HCT116 (cell line): ENCODE measurements at regions not wholly inside any gene's neighbourhood (a gene's known extent, or its start where the extent isn't known, plus 50 kb on each side); places are given as distances from the start of the nearest gene placed in this dataset.
"Not testable (repeated sequence)": the region's sequence is repeated elsewhere in the genome, so short reads cannot be mapped to it uniquely, and the experiment has no call there.

Experiments used
- ATAC-seq: fragments of 200-7000 bp; cut with Tn5 transposase; 2 replicates; pipeline ENCODE4 v1.9.1; 2020; ENCODE audit warnings: mild to moderate bottlenecking, moderate library complexity
- BruUV-seq: library from RNA; stranded (reverse); fragments of 400-500 nt; replicated peaks from 2 replicates; lab custom pipeline; 2021; lab: Mats Ljungman, UMichigan
- CTCF ChIA-PET: fragments of 300-600 bp; sonication (Branson Sonifier 250); formaldehyde crosslinking; loops from one replicate; lab custom pipeline; 2021; ENCODE audit warnings: antibody characterized with exemption; lab: Charles Lee
- POLR2A ChIA-PET: fragments of 300-600, 350-600 bp; sonication (Branson Sonifier 250); formaldehyde crosslinking; loops from one replicate; lab custom pipeline; 2021; ENCODE audit warnings: antibody characterized with exemption; lab: Charles Lee
- RAD21 ChIA-PET, 2 experiments: fragments of 300-600 bp; sonication (Branson Sonifier 250); formaldehyde crosslinking; loops; one replicate each; lab custom pipeline; 2023; ENCODE audit warnings: low total read pairs in 2 of 2; ENCODE audit not compliant: uncharacterized antibody in 2 of 2, unreplicated experiment in 2 of 2, low non-redundant PET in 1 of 2; lab: Charles Lee
- DNase-seq: peaks from one replicate; pipeline ENCODE4 v3.0.0-alpha.2; 2010; ENCODE audit warnings: low read depth, low spot score
- H2AFZ ChIP-seq: fragments of 200-600 bp; shearing (Covaris generic), sonication (generic); 2 replicates; pipeline ENCODE4 v1.6.1; 2017; ENCODE audit warnings: low read depth, mixed run types, mixed read lengths, antibody characterized with exemption, low read length; ENCODE audit not compliant: poor library complexity, severe bottlenecking
- H3K27ac ChIP-seq: 2 replicates; pipeline ENCODE4 v1.5.1; 2012; ENCODE audit warnings: low read depth, low read length
- H3K27me3 ChIP-seq: fragments of 200-600 bp; sonication (generic); 2 replicates; pipeline ENCODE4 v1.6.1; 2016; ENCODE audit warnings: mixed run types, low read length, mixed read lengths; ENCODE audit not compliant: insufficient read depth
- H3K36me3 ChIP-seq, 2 experiments: fragments of 200-500 bp in 1 of 2; fragments of 200-600 bp in 1 of 2; sonication (Bioruptor generic) in 1 of 2; sonication (generic) in 1 of 2; 2 replicates each; pipeline versions ENCODE4 v1.5.1 to v1.6.1; 2014 to 2016; ENCODE audit warnings: low read length in 2 of 2, inconsistent platforms in 1 of 2, mixed read lengths in 1 of 2, mixed run types in 1 of 2; ENCODE audit not compliant: insufficient read depth in 2 of 2, control insufficient read depth in 1 of 2
- H3K4me1 ChIP-seq, 2 experiments: fragments of 200-600 bp in 1 of 2; sonication (generic) in 1 of 2; 2 replicates each; pipeline versions ENCODE4 v1.5.1 to v1.6.1; 2012 to 2017; ENCODE audit warnings: low read length in 2 of 2, inconsistent platforms in 1 of 2, mild to moderate bottlenecking in 1 of 2, mixed read lengths in 1 of 2, mixed run types in 1 of 2, moderate library complexity in 1 of 2; ENCODE audit not compliant: insufficient read depth in 2 of 2, control insufficient read depth in 1 of 2
- H3K4me2 ChIP-seq: fragments of 200-600 bp; sonication (generic); 2 replicates; pipeline ENCODE4 v1.6.1; 2017; ENCODE audit warnings: mixed run types, low read length, mixed read lengths
- H3K4me3 ChIP-seq, 2 experiments: fragments of 200-600 bp in 1 of 2; sonication (generic) in 1 of 2; replicated peaks in 1 of 2; 2 replicates each; pipeline ENCODE4 v1.5.1; 2011 to 2016; ENCODE audit warnings: low read length in 2 of 2, control low read depth in 1 of 2, low read depth in 1 of 2, mild to moderate bottlenecking in 1 of 2, mixed read lengths in 1 of 2, mixed run types in 1 of 2
- H3K79me2 ChIP-seq: fragments of 200-600 bp; sonication (generic); 2 replicates; pipeline ENCODE4 v1.6.1; 2017; ENCODE audit warnings: mild to moderate bottlenecking, mixed run types, low read length, moderate library complexity, mixed read lengths; ENCODE audit not compliant: insufficient read depth
- H3K9ac ChIP-seq: fragments of 200-600 bp; sonication (generic); 2 replicates; pipeline ENCODE4 v1.6.1; 2016; ENCODE audit warnings: low read length, mixed read lengths
- H3K9me2 ChIP-seq: fragments of 200-600 bp; sonication (generic), shearing (Covaris generic); 2 replicates; pipeline ENCODE4 v1.6.1; 2017; ENCODE audit warnings: mixed run types, mild to moderate bottlenecking, moderate library complexity; ENCODE audit not compliant: insufficient read depth
- H3K9me3 ChIP-seq, 2 experiments: fragments of 200-500 bp in 1 of 2; fragments of 200-600 bp in 1 of 2; sonication (Bioruptor generic) in 1 of 2; sonication (generic) in 1 of 2; 2 replicates each; pipeline ENCODE4 v1.6.1; 2014 to 2017; ENCODE audit warnings: low read length in 2 of 2, mixed read lengths in 2 of 2, inconsistent platforms in 1 of 2, low read depth in 1 of 2, mild to moderate bottlenecking in 1 of 2, mixed run types in 1 of 2, moderate library complexity in 1 of 2; ENCODE audit not compliant: control insufficient read depth in 1 of 2, insufficient read depth in 1 of 2
- H4K20me1 ChIP-seq: fragments of 200-600 bp; sonication (generic), shearing (Covaris generic); 2 replicates; pipeline ENCODE4 v1.6.1; 2017; ENCODE audit warnings: mixed run types, mild to moderate bottlenecking, moderate library complexity; ENCODE audit not compliant: insufficient read depth
- EGR1 ChIP-seq: IDR thresholded peaks from 2 replicates; pipeline ENCODE4 v1.6.1; 2012; ENCODE audit warnings: low read depth
- SRF ChIP-seq: IDR thresholded peaks from 2 replicates; pipeline ENCODE4 v1.6.1; 2012; ENCODE audit warnings: low read depth
- intact Hi-C: fragments of 100-400 bp; cut with micrococcal nuclease; formaldehyde crosslinking; loops from 2 replicates; pipeline ENCODE4 v1.10.0; 2022
- TF ChIP-seq, protein P1 (sequence below): IDR thresholded peaks from 2 replicates; pipeline ENCODE4 v1.6.1; 2012

DNA sequence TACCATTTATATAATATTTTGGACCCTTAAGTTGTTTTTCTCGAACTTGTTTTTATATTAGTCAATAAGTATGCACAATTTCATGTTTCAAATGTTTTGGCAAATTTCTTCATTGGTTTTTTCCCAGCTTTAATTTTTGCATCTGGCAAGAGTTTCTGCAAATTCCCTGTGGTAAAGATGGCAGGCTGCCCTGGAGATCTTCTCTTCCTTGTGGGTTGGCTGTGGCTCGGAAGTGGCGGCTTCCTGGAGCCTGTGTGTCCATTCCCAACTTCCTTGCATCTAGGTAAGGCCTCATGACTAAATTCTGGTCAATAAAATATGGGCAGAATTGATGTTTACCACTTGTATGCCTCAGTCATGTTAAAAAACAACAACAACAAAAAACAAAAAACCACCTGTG, 818.6 kb downstream of the EPHA4 start:
- ATAC-seq = no peak
- 0 out of 4 replicates have a peak, but pooled peaks cover 0 to 4% of the 10 kb centered on the region in 2 experiments for H3K4me1 ChIP-seq
- no peak overlapping the region for H3K4me3 ChIP-seq
- no peak for DNase-seq
- H3K9me3 ChIP-seq = no peaks in the 10 kb centered on the region
- no TSS peak for BruUV-seq
- ChIA-PET CTCF (no interaction called here), RAD21 (no interaction called here), POLR2A (interaction anchor here (0.6 kb wide), 1 partner anchor 10 kb away, joined by 3 read pairs; no protein-coding TSS in a partner anchor)
- no peak overlapping the region for H3K9ac ChIP-seq
- TF ChIP-seq EGR1 = no peak
- no peaks in the 10 kb centered on the region for H4K20me1 ChIP-seq
- no peak overlapping the region for H3K27ac ChIP-seq
- no peak overlapping the region for H3K4me2 ChIP-seq
- intact Hi-C loops = no loop called here
- H2AFZ ChIP-seq = no peak overlapping the region
- no peaks in the 10 kb centered on the region for H3K79me2 ChIP-seq
- no peaks in the 10 kb centered on the region for H3K27me3 ChIP-seq
- no peaks in the 10 kb centered on the region for H3K36me3 ChIP-seq
- no peaks in the 10 kb centered on the region for H3K9me2 ChIP-seq

DNA sequence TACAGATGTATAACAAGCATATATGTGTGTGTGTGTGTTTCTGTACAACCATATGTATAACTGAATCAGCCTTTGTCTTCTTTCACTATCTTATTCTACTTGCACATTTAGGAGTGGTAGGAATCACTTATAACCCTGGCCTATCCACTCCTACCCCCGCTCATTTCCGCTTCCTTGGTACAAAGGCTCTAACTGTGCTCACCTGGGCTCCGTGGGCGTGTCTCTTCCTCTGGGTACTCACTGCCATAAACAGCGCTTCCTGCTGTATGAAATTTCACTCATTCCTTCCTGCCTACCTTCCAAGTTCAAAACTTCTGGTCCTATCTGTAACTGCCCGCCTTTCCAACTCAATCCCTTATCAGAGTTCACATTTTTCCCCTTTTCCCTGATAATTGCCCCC, 815.5 kb downstream of the EPHA4 start:
- no peak overlapping the region for H3K9ac ChIP-seq
- 0 out of 4 replicates have a peak, but pooled peaks cover 0 to 4% of the 10 kb centered on the region in 2 experiments for H3K4me1 ChIP-seq
- no peak overlapping the region for H3K27ac ChIP-seq
- H3K4me2 ChIP-seq = no peak overlapping the region
- no peaks in the 10 kb centered on the region for H3K79me2 ChIP-seq
- no peaks in the 10 kb centered on the region for H3K27me3 ChIP-seq
- ChIA-PET RAD21 (no interaction called here), POLR2A (no interaction called here), CTCF (no interaction called here)
- ATAC-seq = no peak
- no peaks in the 10 kb centered on the region for H4K20me1 ChIP-seq
- no peak overlapping the region for H2AFZ ChIP-seq
- intact Hi-C loops = no loop called here
- no TSS peak for BruUV-seq
- H3K9me2 ChIP-seq = no peaks in the 10 kb centered on the region
- no peak overlapping the region for H3K4me3 ChIP-seq
- H3K36me3 ChIP-seq = no peaks in the 10 kb centered on the region
- no peaks in the 10 kb centered on the region for H3K9me3 ChIP-seq
- DNase-seq = no peak
- TF ChIP-seq, protein P1, sequence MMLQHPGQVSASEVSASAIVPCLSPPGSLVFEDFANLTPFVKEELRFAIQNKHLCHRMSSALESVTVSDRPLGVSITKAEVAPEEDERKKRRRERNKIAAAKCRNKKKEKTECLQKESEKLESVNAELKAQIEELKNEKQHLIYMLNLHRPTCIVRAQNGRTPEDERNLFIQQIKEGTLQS = no peak
- 0 out of 2 replicates have a peak, but pooled peaks have one; percentile 21 for TF ChIP-seq SRF

DNA sequence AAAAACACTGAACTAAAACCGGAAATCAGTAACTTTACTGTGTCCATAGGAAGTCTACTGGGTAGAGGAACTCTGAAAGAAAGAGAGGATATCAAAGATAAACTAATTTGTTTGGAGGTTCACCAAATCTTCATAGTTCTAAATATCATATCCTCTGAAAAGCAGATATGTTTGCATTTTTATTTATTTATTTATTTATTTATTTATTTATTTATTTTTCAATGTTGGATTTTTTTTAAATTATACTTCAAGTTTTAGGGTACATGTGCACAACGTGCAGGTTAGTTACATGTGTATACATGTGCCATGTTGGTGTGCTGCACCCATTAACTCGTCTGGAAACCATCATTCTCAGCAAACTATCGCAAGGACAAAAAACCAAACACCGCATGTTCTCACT, 813.7 kb downstream of the EPHA4 start:
- H3K79me2 ChIP-seq, H4K20me1 ChIP-seq, CTCF ChIA-PET, BruUV-seq, H2AFZ ChIP-seq, POLR2A ChIA-PET, H3K27ac ChIP-seq, DNase-seq, ATAC-seq, H3K9me2 ChIP-seq, RAD21 ChIA-PET, H3K4me2 ChIP-seq, H3K9ac ChIP-seq, H3K9me3 ChIP-seq, H3K4me3 ChIP-seq, H3K4me1 ChIP-seq, intact Hi-C loops, H3K36me3 ChIP-seq, H3K27me3 ChIP-seq: not testable (repeated sequence)
